ENCODE measurements at regions not wholly inside any gene's neighbourhood (a gene's known extent, or its start where the extent isn't known, plus 50 kb on each side); places are given as distances from the start of the nearest gene placed in this dataset.

DNA sequence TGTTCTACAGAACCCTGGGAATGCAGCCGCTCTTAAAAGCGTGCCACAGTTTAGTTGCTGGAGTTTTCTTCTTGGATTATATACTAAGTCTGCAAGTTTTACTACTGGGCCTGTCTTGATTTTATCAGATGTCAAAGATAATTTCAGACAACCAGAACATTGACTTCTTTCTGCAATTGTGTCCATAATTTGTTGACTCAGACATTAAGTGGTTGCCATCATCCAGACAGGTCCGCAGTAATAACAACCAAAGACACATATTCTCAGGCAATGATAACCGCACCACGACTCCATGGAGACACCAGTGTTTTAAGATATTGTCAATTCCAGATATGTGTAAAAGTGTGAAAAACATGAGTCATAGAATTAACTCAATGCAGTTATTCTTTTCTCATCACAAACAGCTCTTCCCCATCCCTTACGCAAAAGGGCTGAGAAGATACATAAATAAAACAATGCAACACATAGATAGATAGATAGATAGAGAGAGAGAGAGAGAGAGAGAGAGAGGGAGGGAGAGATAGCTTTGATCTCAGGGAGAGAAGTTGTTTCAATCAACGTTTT lies 90.4 kb upstream of the FMN2 start:
- no peak for DNase-seq

DNA sequence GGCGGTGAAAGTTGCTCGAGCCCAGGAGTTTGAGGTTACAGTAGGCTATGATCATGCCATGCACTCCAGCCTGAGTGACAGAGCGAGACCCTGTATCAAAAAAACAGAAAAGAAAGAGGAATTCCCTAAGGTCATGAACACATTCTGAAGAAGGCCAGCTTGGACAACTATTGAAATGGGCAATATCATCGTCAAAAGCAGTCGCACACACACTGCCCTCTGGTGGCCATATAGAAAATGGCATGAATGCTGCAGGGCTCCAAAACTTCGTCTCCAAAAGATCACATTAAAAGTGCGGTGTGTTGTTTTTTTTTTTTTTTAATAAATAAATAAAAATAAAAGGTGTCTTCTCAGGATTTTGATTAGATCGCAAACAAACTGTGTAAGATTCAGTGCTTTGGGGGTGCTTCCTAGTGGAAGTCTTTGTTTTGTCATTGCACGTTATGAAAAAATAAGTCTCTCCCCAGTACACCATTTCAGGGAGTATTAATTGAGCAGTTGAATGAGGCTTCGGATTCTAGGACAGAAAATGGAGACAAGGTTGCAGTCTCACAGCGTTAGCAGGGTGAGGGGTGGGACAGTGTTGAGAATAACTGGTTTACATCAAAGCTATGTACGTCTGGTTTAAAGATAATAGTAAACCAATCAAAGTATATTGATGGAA lies 87.5 kb upstream of the FMN2 start:
- DNase-seq, result no peak

DNA sequence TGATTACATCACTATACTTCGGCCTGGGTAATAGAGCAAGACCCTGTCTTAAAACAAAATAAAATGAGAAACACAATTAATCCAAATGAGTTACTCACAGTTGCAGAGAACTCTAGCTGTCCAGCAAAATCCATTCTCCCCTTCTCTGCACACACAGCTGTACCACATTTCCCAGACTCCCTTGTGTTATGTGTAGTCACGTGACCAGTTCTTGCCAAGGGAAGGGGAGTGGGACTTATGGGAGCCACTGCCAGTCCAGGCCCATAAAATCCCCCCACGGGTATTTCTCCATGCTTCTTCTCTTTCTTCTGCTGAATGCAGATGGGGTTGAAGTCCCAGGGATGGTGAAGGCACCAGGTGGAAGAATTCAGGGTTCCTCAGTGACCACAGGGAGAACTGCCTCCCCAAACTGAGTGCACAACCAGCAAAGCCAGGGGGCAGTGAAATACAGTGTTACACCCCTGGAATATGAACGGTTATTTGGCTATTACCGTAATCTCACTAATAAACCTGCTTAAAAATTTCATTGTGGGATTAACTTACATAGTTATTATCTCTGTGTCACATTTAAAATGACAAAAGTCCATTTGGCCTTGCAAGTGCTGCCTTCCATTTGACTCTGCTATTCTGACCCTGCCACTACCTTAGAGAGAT lies 85.6 kb upstream of the FMN2 start:
- DNase-seq, result no peak

DNA sequence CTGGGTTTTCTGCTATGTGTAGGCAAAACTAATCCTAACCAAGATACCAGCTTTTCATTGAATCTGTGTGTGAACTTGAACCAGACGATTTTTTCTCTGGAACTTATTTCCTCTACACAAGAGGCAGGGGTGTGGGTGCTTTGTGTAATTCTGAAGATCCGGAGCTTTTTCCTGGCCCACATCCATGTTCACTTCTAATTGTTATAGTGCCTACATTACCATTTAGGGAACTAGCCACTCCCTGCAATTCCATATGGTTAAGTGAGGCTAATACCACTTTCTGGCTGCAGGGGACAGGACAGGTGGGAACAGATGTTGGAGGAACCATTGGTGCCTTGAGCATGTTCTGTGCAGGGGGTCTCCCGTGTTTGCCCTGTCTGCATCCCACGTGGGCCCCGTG lies 83.4 kb upstream of the FMN2 start:
- no peak for DNase-seq

DNA sequence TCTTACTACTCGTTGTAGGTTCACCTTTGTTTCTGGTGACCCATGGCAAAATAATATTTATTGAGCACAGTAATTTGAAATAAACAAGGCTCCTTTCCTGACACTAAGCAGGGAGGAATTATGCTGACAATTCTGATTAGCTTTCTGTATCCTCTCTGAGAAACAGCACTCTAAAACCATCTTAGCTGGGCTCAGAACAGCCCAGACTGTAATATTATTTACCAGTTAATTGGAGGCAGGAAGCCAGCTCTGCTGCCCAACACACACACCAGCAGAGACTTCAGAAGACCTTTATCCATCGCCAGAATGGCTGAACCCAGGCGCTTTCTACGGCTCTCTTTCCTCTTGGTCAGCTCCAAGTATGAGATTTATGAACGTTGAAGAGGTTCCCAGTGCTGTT lies 77.6 kb upstream of the FMN2 start:
- no peak for DNase-seq

DNA sequence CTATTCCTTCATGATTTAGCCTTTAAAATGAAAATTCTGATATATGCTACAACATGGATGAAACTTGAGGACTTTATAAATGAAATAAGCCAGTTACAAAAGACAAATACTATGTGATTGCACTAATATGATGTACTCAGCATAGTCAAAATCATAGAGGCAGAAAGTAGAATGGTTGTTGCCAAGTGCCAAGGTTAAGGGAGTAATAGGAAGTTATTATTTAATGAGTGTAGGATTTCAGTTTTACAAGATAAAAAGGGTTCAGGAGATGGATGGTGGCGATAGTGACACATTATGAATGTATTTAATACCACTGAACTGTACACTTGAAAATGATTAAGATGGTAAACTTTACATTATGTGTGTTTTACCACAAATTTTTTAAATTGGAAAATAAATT lies 73.1 kb upstream of the FMN2 start:
- no peak for DNase-seq

DNA sequence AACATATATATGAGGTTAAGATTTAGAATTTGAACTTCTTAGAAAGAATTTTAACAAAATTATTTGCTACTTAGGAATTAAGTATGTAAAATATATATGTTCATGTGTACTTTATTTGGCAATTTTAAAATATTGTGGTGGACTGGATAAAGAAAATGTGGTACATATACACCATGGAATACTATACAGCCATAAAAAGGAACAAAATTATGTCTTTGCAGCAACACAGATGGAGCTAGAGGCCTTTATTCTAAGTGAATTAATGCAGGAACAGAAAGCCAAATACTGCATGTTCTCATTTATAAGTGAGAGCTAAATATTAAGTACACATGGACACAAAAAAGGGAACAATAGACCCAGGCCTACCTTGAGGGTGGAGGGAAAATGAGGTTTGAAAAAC lies 72.2 kb upstream of the FMN2 start:
- no peak for DNase-seq

DNA sequence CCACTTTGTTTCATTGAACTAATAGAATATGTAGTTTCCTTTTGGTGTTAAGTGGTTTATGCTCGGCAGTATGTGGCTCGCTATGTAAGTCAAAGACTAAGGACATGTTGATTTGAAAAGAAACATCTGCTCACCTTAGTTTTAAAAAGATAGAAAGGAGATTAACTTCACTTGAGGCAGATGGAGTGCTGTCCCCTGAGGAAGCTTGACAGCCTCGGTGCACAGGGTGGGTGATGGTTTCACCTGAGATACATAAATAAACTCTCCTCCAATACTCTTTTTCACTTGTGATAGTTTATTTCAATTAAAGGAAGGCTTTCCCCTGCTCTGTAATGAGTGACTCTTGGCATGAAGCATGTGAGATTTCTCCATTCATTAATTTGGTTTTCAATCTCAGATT lies 70.8 kb upstream of the FMN2 start:
- DNase-seq, result no peak

DNA sequence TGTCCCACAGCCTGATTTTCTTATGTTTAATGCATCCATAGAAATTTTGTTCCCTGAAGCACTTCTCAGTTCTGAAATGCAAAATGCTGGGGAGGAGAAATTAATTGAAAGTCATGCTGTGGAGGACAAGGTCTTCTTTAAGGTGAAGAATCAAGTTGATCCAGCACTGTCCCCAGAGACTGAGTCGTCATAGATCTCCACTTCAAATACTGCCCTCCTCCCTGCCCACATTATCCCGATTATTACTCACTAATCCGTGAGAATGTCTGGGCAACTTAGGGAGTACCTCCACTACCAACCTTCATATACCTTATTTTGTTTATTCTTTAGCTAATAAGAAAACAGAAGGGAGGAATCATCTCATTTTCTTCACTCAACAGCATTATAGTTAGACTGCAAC lies 70.0 kb upstream of the FMN2 start:
- DNase-seq, result no peak

DNA sequence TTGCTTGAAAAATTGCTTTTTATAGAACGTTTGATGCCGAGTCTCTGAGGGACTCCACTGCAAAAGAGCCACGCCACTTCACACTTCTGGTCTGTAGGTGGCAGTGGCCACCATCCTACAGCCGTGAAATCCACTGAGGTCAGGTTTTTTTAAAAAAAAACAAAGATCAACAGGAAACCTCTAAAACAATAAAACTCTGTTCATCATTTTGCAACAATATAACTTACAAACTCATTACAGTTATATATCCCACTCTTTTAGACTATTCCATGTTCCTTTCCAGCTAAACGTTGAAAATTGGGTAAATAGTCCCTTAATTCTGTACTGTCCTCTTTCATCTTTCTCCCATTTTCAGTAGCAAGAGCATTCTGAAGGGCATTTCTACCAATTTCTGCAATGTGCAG lies 64.6 kb upstream of the FMN2 start:
- no peak for DNase-seq

DNA sequence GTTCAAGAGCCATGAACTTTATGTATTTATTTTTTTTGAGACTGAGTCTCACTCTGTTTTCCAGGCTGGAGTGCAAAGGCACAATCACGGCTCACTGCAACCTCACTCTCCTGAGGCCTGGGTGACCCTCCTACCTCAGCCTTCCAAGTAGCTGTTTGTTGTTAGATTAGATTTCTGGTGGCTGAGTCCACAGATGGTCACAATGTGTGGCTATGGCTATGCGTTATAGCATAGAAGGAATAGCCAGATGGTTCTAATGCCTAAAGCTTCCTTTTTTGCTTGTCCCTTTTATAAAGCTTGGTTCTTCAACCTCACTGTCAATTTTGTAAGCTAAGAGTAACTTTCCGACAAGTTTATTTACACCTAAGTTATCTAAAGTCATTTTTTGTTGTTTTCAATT lies 62.3 kb upstream of the FMN2 start:
- no peak for DNase-seq

DNA sequence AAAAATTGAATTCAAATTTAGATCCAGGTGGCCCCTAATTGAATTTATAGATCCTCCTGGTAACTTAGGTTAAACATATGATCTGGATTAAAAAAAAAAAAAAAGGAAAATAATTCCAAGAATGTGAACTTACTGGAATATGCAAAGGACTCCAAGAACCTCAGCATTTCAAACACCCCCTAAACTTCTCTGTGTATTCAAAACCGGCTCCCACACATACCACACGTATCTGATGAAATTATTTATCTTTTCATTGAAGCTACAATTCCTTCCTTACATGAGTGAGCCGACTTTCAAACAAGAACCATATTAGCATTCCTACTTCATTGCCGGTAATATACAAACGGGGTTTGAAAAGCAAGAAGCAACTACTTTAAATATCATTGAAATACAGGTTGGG lies 61.4 kb upstream of the FMN2 start:
- no peak for DNase-seq

DNA sequence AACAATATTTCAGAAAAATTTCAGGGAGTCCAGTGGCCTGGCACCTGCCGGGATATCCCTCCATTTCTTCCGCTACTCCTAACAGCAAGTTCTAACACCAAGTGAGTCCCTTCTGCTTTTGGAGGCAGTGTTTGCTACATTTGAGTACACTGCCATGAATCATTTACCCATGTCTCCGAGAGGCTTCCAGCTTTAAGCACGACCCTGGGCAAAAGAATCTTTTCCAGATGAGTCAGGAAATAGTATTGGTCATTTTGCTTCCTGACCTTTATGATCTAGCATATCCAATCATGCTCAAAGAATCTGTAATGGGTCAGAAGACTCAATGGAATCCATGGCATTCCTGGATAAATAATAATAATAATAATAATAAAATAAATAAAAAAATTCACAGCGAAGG lies 60.7 kb upstream of the FMN2 start:
- DNase-seq, result no peak

DNA sequence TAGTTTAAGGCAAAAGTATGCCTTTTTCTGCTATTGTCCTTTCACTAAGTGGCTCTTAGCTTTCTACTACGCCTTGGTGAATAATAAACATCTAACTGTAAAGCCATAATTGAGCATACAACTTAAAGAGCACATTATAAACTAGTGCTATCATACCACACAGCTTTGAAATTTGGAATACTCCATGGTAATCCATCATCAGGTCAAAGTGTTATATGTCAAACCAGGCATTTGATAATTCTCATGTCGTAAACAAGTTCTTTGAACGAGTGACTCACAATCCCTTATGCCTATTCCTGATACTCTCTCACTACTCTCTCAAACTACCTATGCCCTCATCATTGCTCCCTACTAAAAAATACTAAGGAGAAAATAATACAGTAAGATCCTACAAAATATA lies 60.3 kb upstream of the FMN2 start:
- no peak for DNase-seq

DNA sequence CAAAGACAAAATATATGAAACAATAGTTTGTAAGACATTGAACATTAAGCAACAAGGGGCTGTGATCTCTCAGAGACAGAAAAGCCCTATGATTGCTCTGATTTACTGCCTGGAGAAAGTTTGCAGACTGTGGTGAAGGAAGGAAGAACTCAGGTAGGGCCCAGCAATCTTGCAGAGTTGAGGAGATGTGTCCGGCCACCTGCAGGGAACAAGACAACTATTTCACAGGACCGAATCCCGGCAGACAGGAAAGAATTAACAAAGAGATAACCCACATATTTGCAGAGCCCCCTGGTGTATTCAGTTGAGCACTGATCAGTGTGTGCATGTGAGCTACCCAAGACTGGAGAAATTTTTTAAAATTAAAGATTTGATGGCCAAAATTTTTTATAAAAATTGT lies 58.3 kb upstream of the FMN2 start:
- no peak for DNase-seq

DNA sequence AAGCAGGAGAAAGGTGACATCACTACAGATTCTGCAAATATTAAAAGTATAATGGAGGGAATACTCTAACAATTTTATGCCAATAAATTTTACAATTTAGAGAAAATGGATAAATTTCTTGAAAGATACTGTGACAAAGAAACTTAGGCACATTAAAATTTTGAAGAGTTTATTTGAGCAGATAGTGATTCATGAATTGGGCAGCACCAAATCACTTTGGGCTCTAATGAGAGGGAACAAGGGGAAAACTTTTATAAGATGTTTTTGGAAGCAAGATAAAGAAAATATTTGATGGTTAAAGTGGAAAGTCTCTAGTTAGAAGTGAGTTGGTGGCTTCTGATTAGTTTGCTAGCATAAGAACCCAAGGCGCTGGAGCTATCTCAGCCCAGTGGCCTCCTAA lies 55.2 kb upstream of the FMN2 start:
- no peak for DNase-seq
